ENCODE measurements at regions not wholly inside any gene's neighbourhood (a gene's known extent, or its start where the extent isn't known, plus 50 kb on each side); places are given as distances from the start of the nearest gene placed in this dataset.

DNA sequence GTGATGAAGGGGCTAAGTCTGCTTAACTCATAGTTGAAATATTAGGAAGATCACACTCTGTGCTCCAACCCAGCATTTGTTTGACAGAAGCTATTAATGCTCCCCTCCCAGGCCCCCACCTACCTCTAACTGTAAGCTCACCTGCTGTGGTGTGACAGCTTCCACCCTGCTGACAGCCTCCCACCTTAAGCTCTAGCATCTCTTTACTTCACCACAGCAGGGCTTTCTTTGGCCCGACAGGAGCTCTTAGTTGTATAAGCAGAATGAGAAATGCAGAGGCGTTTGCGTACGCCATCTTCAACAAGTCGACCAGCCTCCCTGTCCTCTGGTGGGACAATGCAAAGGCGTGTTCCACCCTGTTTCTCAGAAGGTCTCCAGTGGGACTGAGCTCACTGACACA lies 80.1 kb upstream of the OSBPL8 start:
- TF ChIP-seq, protein P1, sequence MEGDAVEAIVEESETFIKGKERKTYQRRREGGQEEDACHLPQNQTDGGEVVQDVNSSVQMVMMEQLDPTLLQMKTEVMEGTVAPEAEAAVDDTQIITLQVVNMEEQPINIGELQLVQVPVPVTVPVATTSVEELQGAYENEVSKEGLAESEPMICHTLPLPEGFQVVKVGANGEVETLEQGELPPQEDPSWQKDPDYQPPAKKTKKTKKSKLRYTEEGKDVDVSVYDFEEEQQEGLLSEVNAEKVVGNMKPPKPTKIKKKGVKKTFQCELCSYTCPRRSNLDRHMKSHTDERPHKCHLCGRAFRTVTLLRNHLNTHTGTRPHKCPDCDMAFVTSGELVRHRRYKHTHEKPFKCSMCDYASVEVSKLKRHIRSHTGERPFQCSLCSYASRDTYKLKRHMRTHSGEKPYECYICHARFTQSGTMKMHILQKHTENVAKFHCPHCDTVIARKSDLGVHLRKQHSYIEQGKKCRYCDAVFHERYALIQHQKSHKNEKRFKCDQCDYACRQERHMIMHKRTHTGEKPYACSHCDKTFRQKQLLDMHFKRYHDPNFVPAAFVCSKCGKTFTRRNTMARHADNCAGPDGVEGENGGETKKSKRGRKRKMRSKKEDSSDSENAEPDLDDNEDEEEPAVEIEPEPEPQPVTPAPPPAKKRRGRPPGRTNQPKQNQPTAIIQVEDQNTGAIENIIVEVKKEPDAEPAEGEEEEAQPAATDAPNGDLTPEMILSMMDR (IDR thresholded peaks at IDR 0.05; ENCODE audit: low read depth, low read length, missing control alignments), result no peak
- DNase-seq (ENCODE audit: low read depth), result no peak
- no peak overlapping the region for H3K4me3 ChIP-seq (ENCODE audit: low read depth, low read length)

DNA sequence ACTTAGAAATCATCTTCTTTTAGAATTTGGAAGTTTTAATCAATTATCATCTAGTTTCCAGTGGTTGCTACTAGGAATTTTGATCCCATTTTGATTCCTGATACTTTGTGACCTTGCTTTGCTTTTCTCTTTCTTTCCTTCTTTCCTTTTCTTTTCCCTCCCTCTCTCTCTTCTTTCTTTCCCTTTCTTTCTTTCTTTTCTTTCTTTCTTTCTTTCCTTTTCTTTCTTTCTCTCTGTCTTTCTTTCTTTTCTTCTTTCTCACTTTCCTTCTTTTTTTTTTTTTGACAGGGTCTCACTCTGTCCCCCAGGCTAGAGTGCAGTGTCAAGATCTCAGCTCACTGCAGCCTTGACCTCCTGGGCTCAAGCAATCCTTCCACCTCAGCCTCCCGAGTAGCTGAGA lies 81.5 kb upstream of the OSBPL8 start:
- TF ChIP-seq, protein P1 (IDR thresholded peaks at IDR 0.05; ENCODE audit: low read depth, low read length, missing control alignments), result no peak
- no peak overlapping the region for H3K4me3 ChIP-seq (ENCODE audit: low read depth, low read length)
- DNase-seq (ENCODE audit: low read depth), result no peak

DNA sequence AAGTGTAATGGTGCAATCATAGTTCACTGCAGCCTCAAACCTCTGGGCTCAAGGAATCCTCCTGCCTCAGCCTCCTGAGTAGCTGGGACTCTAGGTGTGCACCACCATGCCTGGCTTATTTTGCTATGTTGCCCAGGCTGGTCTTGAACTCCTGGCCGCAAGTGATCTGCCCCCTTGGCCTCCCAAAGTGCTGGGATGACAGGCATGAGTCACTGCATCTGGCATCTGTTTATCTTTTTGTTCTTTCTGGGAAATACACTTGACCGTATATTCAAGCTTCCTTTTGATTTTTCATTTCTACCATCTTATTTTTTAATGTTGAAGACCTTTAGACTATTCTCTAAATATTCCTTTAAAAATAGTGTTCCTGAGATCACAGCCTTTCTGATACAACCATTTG lies 82.4 kb upstream of the OSBPL8 start:
- H3K4me3 ChIP-seq (ENCODE audit: low read depth, low read length), result no peak overlapping the region
- no peak for DNase-seq (ENCODE audit: low read depth)
- TF ChIP-seq, protein P1 (IDR thresholded peaks at IDR 0.05; ENCODE audit: low read depth, low read length, missing control alignments), result no peak

DNA sequence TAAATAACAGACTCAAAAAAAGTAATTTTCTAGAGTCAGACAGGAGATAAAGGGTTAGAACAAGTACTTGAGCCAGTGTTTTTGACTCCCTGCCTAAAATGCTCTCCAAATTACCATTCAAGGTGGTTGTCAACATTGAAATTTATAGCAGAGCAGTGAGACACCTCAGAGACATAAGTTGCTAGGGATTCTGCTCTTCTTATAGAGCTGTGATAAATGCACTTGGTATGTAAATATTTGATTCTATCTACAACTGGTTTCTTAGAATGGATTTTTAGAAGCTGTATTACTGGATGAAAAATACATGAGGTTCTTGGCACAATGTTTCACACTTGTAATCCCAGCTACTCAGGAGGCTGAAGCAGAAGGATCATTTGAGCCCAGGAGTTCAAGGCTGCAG lies 83.9 kb upstream of the OSBPL8 start:
- no peak for DNase-seq (ENCODE audit: low read depth)
- no peak overlapping the region for H3K4me3 ChIP-seq (ENCODE audit: low read depth, low read length)

GRCh38 chr12:76644950-76645349 lies 85.4 kb upstream of the OSBPL8 start:
- H3K4me3 ChIP-seq (ENCODE audit: low read depth, low read length), result no peak overlapping the region
- no peak for DNase-seq (ENCODE audit: low read depth)
- TF ChIP-seq, protein P1 (IDR thresholded peaks at IDR 0.05; ENCODE audit: low read depth, low read length, missing control alignments), result no peak

More for the DNA sequence above, 83.9 kb upstream of the OSBPL8 start:
- TF ChIP-seq, protein P1 (IDR thresholded peaks at IDR 0.05; ENCODE audit: low read depth, low read length, missing control alignments), result no peak

DNA sequence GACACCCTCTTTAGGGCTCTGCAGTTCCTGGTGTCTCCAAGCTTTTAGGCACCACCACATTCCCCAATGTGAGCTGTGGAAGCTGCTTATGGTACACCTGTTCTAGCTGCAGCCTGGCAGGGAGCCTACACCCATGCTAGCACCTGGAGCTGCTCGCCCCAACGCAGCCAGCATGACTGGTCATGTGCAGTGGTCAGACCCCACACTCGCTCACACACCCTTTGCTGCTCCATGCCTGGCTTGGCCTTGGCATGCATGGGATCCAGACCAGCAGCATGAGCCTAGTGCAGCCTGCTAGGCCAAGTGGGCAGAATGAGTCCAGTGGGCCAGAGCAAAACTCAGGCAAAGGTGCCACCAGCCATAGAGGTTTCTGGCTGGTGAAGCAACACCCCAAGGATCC lies 86.4 kb upstream of the OSBPL8 start:
- TF ChIP-seq, protein P1 (IDR thresholded peaks at IDR 0.05; ENCODE audit: low read depth, low read length, missing control alignments), result no peak
- DNase-seq (ENCODE audit: low read depth), result no peak
- no peak overlapping the region for H3K4me3 ChIP-seq (ENCODE audit: low read depth, low read length)

GRCh38 chr12:76646366-76646765 lies 86.8 kb upstream of the OSBPL8 start:
- no peak for DNase-seq (ENCODE audit: low read depth)
- H3K4me3 ChIP-seq (ENCODE audit: low read depth, low read length), result no peak overlapping the region
- TF ChIP-seq, protein P1 (IDR thresholded peaks at IDR 0.05; ENCODE audit: low read depth, low read length, missing control alignments), result no peak
